DOHH2 (cell line): ENCODE measurements at regions not wholly inside any gene's neighbourhood (a gene's known extent, or its start where the extent isn't known, plus 50 kb on each side); places are given as distances from the start of the nearest gene placed in this dataset.

Source experiments
- H3F3A ChIP-seq: fragments of 200-600 bp; sonication (generic), shearing (Covaris generic); 2 replicates; pipeline ENCODE4 v1.6.0; 2016; ENCODE audit warnings: antibody characterized with exemption, mild to moderate bottlenecking; ENCODE audit not compliant: control insufficient read depth, insufficient read depth
- H3K27ac ChIP-seq: fragments of 200-600 bp; sonication (generic); 2 replicates; pipeline ENCODE4 v1.5.1; 2014; ENCODE audit warnings: low read depth, mild to moderate bottlenecking, low read length, moderate library complexity
- H3K27me3 ChIP-seq: fragments of 200-600 bp; sonication (generic); 2 replicates; pipeline ENCODE4 v1.6.1; 2014; ENCODE audit warnings: mild to moderate bottlenecking, low read length, mixed read lengths; ENCODE audit not compliant: control insufficient read depth
- H3K36me3 ChIP-seq: fragments of 200-600 bp; sonication (generic); 2 replicates; pipeline ENCODE4 v1.6.1; 2014; ENCODE audit warnings: mild to moderate bottlenecking, low read length, moderate library complexity, mixed read lengths; ENCODE audit not compliant: control insufficient read depth
- H3K4me1 ChIP-seq: fragments of 200-600 bp; sonication (generic); 2 replicates; pipeline ENCODE4 v1.6.1; 2014; ENCODE audit warnings: mild to moderate bottlenecking, low read length, mixed read lengths; ENCODE audit not compliant: control insufficient read depth
- H3K4me2 ChIP-seq: fragments of 200-600 bp; sonication (generic); 2 replicates; pipeline ENCODE4 v1.6.0; 2014; ENCODE audit warnings: mild to moderate bottlenecking, low read length, moderate library complexity
- H3K4me3 ChIP-seq: fragments of 200-600 bp; sonication (generic); 2 replicates; pipeline ENCODE4 v1.5.1; 2014; ENCODE audit warnings: mild to moderate bottlenecking, low read length, mixed read lengths
- H3K79me2 ChIP-seq: fragments of 200-600 bp; sonication (generic); 2 replicates; pipeline ENCODE4 v1.6.1; 2014; ENCODE audit warnings: mild to moderate bottlenecking, low read length, mixed read lengths; ENCODE audit not compliant: control insufficient read depth
- H3K9me2 ChIP-seq: fragments of 200-600 bp; sonication (generic); replicated peaks from 2 replicates; pipeline ENCODE4 v1.6.1; 2014; ENCODE audit warnings: mild to moderate bottlenecking, low read length, mixed read lengths; ENCODE audit not compliant: control insufficient read depth
- H3K9me3 ChIP-seq: fragments of 200-600 bp; sonication (generic); 2 replicates; pipeline ENCODE4 v1.6.1; 2014; ENCODE audit warnings: antibody characterized with exemption, low read length, mixed read lengths; ENCODE audit not compliant: control insufficient read depth, insufficient read depth
- H4K20me1 ChIP-seq: fragments of 200-600 bp; sonication (generic); 2 replicates; pipeline ENCODE4 v1.6.0; 2014; ENCODE audit warnings: low read depth, mild to moderate bottlenecking, antibody characterized with exemption, low read length, moderate library complexity; ENCODE audit not compliant: control insufficient read depth, insufficient read depth
- CTCF ChIP-seq: fragments of 200-600 bp; sonication (generic); IDR thresholded peaks from one replicate; pipeline ENCODE4 v1.5.1; 2014; ENCODE audit warnings: antibody characterized with exemption, mild to moderate bottlenecking, low read depth, low read length; ENCODE audit not compliant: poor library complexity, severe bottlenecking
- EZH2phosphoT487 ChIP-seq: fragments of 200-600 bp; sonication (generic); IDR thresholded peaks from 2 replicates; pipeline ENCODE4 v1.6.1; 2017; ENCODE audit warnings: borderline replicate concordance, mild to moderate bottlenecking, antibody characterized with exemption, low read length, moderate library complexity, mixed read lengths

DNA sequence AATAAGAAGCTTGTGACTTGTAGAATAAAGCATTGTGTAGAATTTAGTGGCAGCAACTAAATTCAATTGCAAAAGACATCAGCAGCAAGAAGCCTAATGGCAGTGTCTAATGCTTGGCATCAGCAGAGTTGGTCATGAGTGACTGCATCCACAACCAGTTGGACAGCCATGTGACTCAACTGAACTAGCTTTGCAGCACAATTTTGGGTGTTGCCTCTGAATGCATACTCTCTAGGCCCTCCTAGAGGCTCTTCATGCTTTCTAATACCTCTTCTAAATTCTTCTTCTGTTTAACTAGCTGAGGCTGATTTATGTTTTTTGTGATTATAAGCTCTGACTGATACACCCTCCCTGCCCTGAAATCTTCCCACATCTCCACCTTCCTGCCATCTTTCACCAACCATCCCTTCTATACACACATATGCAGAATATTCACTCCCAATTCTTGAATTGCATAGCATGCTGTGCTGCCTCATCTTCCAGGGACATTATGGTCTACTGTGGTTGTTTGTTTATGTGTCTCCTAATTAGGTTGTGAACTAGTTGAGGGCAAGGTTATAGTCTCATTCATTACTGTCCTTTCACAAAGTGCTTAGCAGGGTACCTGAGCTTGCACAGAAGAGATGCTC is 266.7 kb upstream of the GJB5 start:
- Histone ChIP-seq H3F3A (no peaks in the 10 kb centered on the region), H3K27ac (no peak overlapping the region), H3K9me2 (no peaks in the 10 kb centered on the region), H3K4me1 (no peaks in the 10 kb centered on the region), H3K36me3 (no peaks in the 10 kb centered on the region), H3K27me3 (no peaks in the 10 kb centered on the region), H3K4me3 (no peak overlapping the region), H3K4me2 (no peak overlapping the region), H3K9me3 (no peaks in the 10 kb centered on the region), H4K20me1 (no peaks in the 10 kb centered on the region), H3K79me2 (no peaks in the 10 kb centered on the region)
- no peak for TF ChIP-seq EZH2phosphoT487
- no peak for TF ChIP-seq CTCF

DNA sequence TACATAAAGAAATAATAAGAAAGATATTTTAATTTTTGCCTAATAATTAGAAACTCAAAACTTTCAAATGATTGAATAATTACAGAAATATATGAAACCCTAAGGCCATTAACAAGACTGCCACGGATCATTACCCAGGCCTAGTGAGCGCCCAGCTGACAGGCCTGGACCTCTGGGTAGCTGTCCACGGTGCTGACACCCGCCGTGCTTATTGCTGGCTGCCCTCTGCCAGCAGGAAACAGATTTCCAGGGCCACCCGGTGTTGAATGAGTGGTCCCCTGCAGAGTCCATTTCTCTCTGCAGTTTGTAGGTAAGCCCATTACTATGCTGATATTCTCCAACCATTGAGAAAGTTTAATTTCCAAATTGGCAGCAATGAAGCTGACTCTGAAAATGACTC is 254.4 kb upstream of the GJB5 start:
- no peak overlapping the region for H3K4me3 ChIP-seq

DNA sequence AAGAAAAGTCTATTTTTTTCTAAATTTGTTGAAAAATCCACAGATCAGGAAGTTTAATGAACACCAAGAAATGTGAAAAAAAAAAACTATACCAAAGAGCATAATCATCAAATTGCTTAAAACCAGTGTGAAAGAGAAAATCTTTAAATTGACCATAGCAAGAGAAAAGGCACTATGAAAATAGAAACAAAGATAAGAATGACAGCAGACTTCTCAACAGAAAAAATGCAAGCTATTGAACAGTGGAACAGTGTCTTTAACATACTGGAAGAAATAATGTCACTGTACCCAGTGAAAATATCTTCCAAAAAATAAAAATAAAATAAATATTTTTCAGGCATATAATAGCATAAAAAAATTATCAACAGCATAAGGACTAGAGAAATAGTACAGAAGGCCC is 243.0 kb upstream of the GJB5 start:
- no peak overlapping the region for H3K4me3 ChIP-seq
- H3K9me2 ChIP-seq: no peaks in the 10 kb centered on the region
- no peaks in the 10 kb centered on the region for H3K27me3 ChIP-seq
- no peak for TF ChIP-seq EZH2phosphoT487
- TF ChIP-seq CTCF: no peak
- H3K4me2 ChIP-seq: no peak overlapping the region
- peaks cover 2% of the 10 kb centered on the region; the same call in 1 of the 2 replicates for H3K9me3 ChIP-seq
- no peaks in the 10 kb centered on the region for H3K36me3 ChIP-seq
- H3K4me1 ChIP-seq: no peaks in the 10 kb centered on the region
- no peak overlapping the region for H3K27ac ChIP-seq
- H4K20me1 ChIP-seq: no peaks in the 10 kb centered on the region
- no peaks in the 10 kb centered on the region for H3K79me2 ChIP-seq
- no peaks in the 10 kb centered on the region for H3F3A ChIP-seq

More for the DNA sequence above, 254.4 kb upstream of the GJB5 start:
- no peaks in the 10 kb centered on the region for H3K9me3 ChIP-seq
- no peaks in the 10 kb centered on the region for H3K36me3 ChIP-seq
- no peaks in the 10 kb centered on the region for H3K27me3 ChIP-seq
- no peak overlapping the region for H3K27ac ChIP-seq
- H4K20me1 ChIP-seq: no peaks in the 10 kb centered on the region
- no peaks in the 10 kb centered on the region for H3K4me1 ChIP-seq
- no peaks in the 10 kb centered on the region for H3F3A ChIP-seq
- no peaks in the 10 kb centered on the region for H3K9me2 ChIP-seq
- no peaks in the 10 kb centered on the region for H3K79me2 ChIP-seq
- TF ChIP-seq EZH2phosphoT487: no peak
- TF ChIP-seq CTCF: no peak
- H3K4me2 ChIP-seq: no peak overlapping the region
